Smooth muscle cell (in vitro differentiated cells): ENCODE measurements at regions not wholly inside any gene's neighbourhood (a gene's known extent, or its start where the extent isn't known, plus 50 kb on each side); places are given as distances from the start of the nearest gene placed in this dataset.
"Not testable (repeated sequence)": the region's sequence is repeated elsewhere in the genome, so short reads cannot be mapped to it uniquely, and the experiment has no call there.

Experiments used
- DNase-seq: peaks from one replicate; lab custom pipeline; 2025; ENCODE audit not compliant: unreplicated experiment; lab: John Stamatoyannopoulos, UW
- H2AFZ ChIP-seq: fragments of 200-600 bp; sonication (generic); 2 replicates; pipeline ENCODE4 v1.6.0; 2016; ENCODE audit warnings: antibody characterized with exemption, low read depth, mild to moderate bottlenecking
- H3F3A ChIP-seq: fragments of 200-600 bp; sonication (generic); 2 replicates; pipeline ENCODE4 v1.6.0; 2017; ENCODE audit warnings: antibody characterized with exemption, low read depth
- H3K27ac ChIP-seq: fragments of 200-600 bp; sonication (generic); 2 replicates; pipeline ENCODE4 v1.5.1; 2016; ENCODE audit warnings: low read depth, mild to moderate bottlenecking
- H3K27me3 ChIP-seq: fragments of 200-600 bp; sonication (generic); 2 replicates; pipeline ENCODE4 v1.6.1; 2016; ENCODE audit warnings: low read depth, mild to moderate bottlenecking
- H3K36me3 ChIP-seq: fragments of 200-600 bp; sonication (generic); 2 replicates; pipeline ENCODE4 v1.5.1; 2016; ENCODE audit warnings: low read depth
- H3K4me1 ChIP-seq: fragments of 200-600 bp; sonication (generic); 2 replicates; pipeline ENCODE4 v1.5.1; 2016; ENCODE audit warnings: low read depth
- H3K4me2 ChIP-seq: fragments of 200-600 bp; sonication (generic); 2 replicates; pipeline ENCODE4 v1.6.0; 2016; ENCODE audit warnings: mild to moderate bottlenecking
- H3K4me3 ChIP-seq: fragments of 200-600 bp; sonication (generic); 2 replicates; pipeline ENCODE4 v1.5.1; 2016; ENCODE audit warnings: mild to moderate bottlenecking
- H3K79me2 ChIP-seq: fragments of 200-600 bp; sonication (generic); 2 replicates; pipeline ENCODE4 v1.6.0; 2016; ENCODE audit warnings: low read depth, mild to moderate bottlenecking
- H3K9ac ChIP-seq: fragments of 200-600 bp; sonication (generic); 2 replicates; pipeline ENCODE4 v1.6.0; 2016; ENCODE audit warnings: low read depth
- H3K9me3 ChIP-seq: fragments of 200-600 bp; sonication (generic); replicated peaks from 2 replicates; pipeline ENCODE4 v1.5.1; 2016; ENCODE audit warnings: low read depth
- H4K20me1 ChIP-seq: fragments of 200-600 bp; sonication (generic); 2 replicates; pipeline ENCODE4 v1.6.0; 2016; ENCODE audit warnings: low read depth
- WGBS: methylation state at CpG from one replicate; pipeline ENCODE4 v1.1.7; 2016; ENCODE audit warnings: low lambda C conversion rate; 5-methylcytosine and 5-hydroxymethylcytosine counted together
- TF ChIP-seq, protein P1 (sequence below): fragments of 200-600 bp; sonication (generic); IDR thresholded peaks from 2 replicates; pipeline ENCODE4 v1.5.1; 2017; ENCODE audit warnings: borderline replicate concordance, mild to moderate bottlenecking, antibody characterized with exemption; ENCODE audit not compliant: insufficient read depth, poor library complexity, severe bottlenecking

DNA sequence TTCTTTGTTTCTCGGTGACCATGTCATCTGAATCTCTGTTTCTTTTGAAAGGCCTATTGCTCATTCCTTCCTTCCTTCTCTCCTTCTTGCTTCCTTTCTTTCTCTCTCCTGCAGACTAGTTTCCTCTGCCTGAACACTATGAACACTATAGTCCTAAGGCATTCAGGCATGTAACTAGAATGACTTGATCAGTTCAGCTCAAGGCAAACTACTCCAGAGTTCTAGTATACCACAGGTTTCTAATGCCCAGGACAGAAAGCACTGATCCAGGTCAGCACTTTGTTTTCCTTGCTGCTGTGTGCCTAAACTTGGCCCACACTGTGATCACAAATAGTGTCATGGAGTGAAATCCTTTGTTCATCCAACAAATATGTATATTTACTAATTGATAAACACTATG, 324.1 kb upstream of the GJE1 start:
- no peaks in the 10 kb centered on the region for H3K36me3 ChIP-seq
- 100% methylated on average over 1 of the region's 1 CpG for WGBS
- H3K9me3 ChIP-seq = no peaks in the 10 kb centered on the region
- no peak overlapping the region for H3K4me3 ChIP-seq
- no peaks in the 10 kb centered on the region for H3F3A ChIP-seq
- peaks cover 5% of the 10 kb centered on the region for H3K4me1 ChIP-seq
- no peaks in the 10 kb centered on the region for H3K79me2 ChIP-seq
- no peak overlapping the region for H3K9ac ChIP-seq
- H3K4me2 ChIP-seq = no peak overlapping the region
- TF ChIP-seq, protein P1, sequence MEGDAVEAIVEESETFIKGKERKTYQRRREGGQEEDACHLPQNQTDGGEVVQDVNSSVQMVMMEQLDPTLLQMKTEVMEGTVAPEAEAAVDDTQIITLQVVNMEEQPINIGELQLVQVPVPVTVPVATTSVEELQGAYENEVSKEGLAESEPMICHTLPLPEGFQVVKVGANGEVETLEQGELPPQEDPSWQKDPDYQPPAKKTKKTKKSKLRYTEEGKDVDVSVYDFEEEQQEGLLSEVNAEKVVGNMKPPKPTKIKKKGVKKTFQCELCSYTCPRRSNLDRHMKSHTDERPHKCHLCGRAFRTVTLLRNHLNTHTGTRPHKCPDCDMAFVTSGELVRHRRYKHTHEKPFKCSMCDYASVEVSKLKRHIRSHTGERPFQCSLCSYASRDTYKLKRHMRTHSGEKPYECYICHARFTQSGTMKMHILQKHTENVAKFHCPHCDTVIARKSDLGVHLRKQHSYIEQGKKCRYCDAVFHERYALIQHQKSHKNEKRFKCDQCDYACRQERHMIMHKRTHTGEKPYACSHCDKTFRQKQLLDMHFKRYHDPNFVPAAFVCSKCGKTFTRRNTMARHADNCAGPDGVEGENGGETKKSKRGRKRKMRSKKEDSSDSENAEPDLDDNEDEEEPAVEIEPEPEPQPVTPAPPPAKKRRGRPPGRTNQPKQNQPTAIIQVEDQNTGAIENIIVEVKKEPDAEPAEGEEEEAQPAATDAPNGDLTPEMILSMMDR = no peak
- H4K20me1 ChIP-seq = no peaks in the 10 kb centered on the region
- no peak overlapping the region for H3K27ac ChIP-seq
- no peaks in the 10 kb centered on the region for H3K27me3 ChIP-seq
- DNase-seq = no peak
- H2AFZ ChIP-seq = no peak overlapping the region

DNA sequence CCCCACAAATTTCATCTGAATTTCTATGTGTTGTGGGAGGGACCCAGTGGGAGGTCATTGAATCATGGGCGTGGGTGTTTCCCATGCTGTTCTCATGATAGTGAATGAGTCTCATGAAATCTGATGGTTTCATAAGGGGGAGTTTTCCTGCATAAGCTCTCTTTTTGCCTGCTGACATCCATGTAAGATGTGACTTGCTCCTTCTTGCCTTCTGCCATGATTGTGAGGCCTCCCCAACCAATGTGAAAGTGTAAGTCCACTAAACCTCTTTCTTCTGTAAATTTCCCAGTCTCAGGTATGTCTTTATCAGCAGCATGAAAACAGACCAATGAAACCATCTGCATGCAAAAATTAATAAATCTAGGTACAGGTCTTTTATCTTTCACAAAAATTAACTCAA, 331.8 kb upstream of the GJE1 start:
- WGBS = 82% methylated on average over 1 of the region's 1 CpG
- H3K4me2 ChIP-seq, H3K4me3 ChIP-seq, H3K27me3 ChIP-seq, H3K36me3 ChIP-seq, H3K79me2 ChIP-seq, DNase-seq, H3F3A ChIP-seq, H3K4me1 ChIP-seq, H4K20me1 ChIP-seq, H3K9me3 ChIP-seq, H3K9ac ChIP-seq, H2AFZ ChIP-seq, H3K27ac ChIP-seq: not testable (repeated sequence)

DNA sequence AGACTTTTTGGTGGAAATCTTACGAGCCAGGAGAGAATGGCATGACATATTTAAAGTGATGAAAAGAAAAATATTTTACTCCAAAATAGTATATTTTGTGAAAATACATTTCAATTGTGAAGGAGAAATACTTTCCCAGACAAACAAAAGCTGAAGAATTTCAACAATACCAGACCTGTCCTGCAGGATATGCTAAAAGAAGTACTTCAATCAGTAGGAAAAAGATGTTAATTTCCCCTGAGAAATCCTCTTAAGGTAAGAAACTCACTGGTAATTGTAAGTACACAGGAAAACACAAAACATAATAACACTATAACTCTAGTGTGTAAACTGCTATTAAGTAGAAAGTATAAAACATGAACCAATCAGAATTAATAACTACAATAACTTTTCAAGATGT, 341.8 kb upstream of the GJE1 start:
- H3K79me2 ChIP-seq = no peaks in the 10 kb centered on the region
- H3K4me1 ChIP-seq = no peaks in the 10 kb centered on the region
- H3F3A ChIP-seq = no peaks in the 10 kb centered on the region
- no peak overlapping the region for H3K27ac ChIP-seq
- no peak overlapping the region for H3K4me3 ChIP-seq
- WGBS = 94% methylated on average over 1 of the region's 1 CpG
- no peak for DNase-seq
- H3K36me3 ChIP-seq = no peaks in the 10 kb centered on the region
- no peaks in the 10 kb centered on the region for H3K9me3 ChIP-seq
- no peak overlapping the region for H2AFZ ChIP-seq
- no peaks in the 10 kb centered on the region for H4K20me1 ChIP-seq
- H3K4me2 ChIP-seq = no peak overlapping the region
- TF ChIP-seq, protein P1 = no peak
- no peak overlapping the region for H3K9ac ChIP-seq
- H3K27me3 ChIP-seq = no peaks in the 10 kb centered on the region

DNA sequence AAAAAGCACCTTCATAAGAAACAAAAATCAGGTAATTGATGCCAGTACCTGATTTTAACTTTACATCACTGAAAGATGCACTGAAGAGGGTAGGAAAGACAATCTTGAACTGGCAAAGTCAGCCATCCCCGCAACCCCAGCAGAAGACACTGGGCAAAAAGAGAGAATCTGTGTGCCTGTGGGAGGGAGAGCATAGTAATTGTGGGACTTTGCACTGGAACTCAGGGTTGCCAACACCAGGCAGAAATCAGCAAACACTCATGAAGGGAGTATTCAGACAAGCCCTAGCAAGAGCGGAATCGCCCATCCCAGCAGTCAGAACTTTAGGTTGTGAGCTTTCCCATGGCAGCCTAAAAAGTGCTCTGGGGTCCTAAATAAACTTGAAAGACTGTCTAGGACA, 344.6 kb upstream of the GJE1 start:
- Histone ChIP-seq H3K9ac (no peak overlapping the region), H3K4me2 (no peak overlapping the region), H3K79me2 (no peaks in the 10 kb centered on the region), H4K20me1 (no peaks in the 10 kb centered on the region), H3K4me3 (no peak overlapping the region), H3K9me3 (no peaks in the 10 kb centered on the region), H2AFZ (no peak overlapping the region), H3K27ac (no peak overlapping the region), H3K4me1 (no peaks in the 10 kb centered on the region), H3K36me3 (no peaks in the 10 kb centered on the region), H3K27me3 (no peaks in the 10 kb centered on the region), H3F3A (no peaks in the 10 kb centered on the region)
- no peak for DNase-seq
- TF ChIP-seq, protein P1 = no peak
- 87% methylated on average over 3 of the region's 3 CpGs for WGBS
